Thyroid gland (tissue), 4 donors: ENCODE measurements at regions not wholly inside any gene's neighbourhood (a gene's known extent, or its start where the extent isn't known, plus 50 kb on each side); places are given as distances from the start of the nearest gene placed in this dataset.

ENCODE experiments used
- DNase-seq, 2 donors: peaks; one replicate each; pipeline ENCODE4 v3.0.0-alpha.2; 2019
- H3K27ac ChIP-seq, 3 donors: fragments of 200-600 bp; sonication (generic); 1 replicate in 2 of 3; 2 replicates in 1 of 3; pipeline ENCODE4 v1.5.1; 2016 to 2019; ENCODE audit warnings: mild to moderate bottlenecking in 1 of 3, moderate library complexity in 1 of 3
- H3K27me3 ChIP-seq: fragments of 200-600 bp; sonication (generic); one replicate; pipeline ENCODE4 v1.5.1; 2019
- H3K36me3 ChIP-seq, 2 donors: fragments of 200-600 bp; sonication (generic); one replicate each; pipeline ENCODE4 v1.5.1; 2016 to 2019
- H3K4me1 ChIP-seq, 2 donors: fragments of 200-600 bp; sonication (generic); one replicate each; pipeline ENCODE4 v1.5.1; 2017 to 2019
- H3K4me3 ChIP-seq, 3 donors: fragments of 200-600 bp; sonication (generic); replicated peaks in 1 of 3; 1 replicate in 2 of 3; 2 replicates in 1 of 3; pipeline ENCODE4 v1.5.1; 2016; ENCODE audit warnings: mild to moderate bottlenecking in 1 of 3
- H3K9me3 ChIP-seq: fragments of 200-600 bp; sonication (generic); one replicate; pipeline ENCODE4 v1.5.1; 2017
- CTCF ChIP-seq, 6 experiments: fragments of 200-600 bp in 3 of 6; fragments of 450-650 bp in 3 of 6; sonication (generic) in 3 of 6; IDR thresholded peaks; one replicate each; pipeline ENCODE4 v1.5.1; 2016 to 2019; ENCODE audit warnings: antibody characterized with exemption in 6 of 6, mild to moderate bottlenecking in 2 of 6, inconsistent platforms in 1 of 6, moderate library complexity in 1 of 6
- POLR2A ChIP-seq, 2 donors: fragments of 450-650 bp; IDR thresholded peaks; one replicate each; pipeline ENCODE4 v1.6.1; 2017; ENCODE audit warnings: antibody characterized with exemption in 2 of 2, mild to moderate bottlenecking in 2 of 2, moderate library complexity in 1 of 2
- WGBS, 2 donors: methylation state at CpG; one replicate each; pipeline ENCODE4 v1.1.5; 2017; 5-methylcytosine and 5-hydroxymethylcytosine counted together
- intact Hi-C: fragments of 100-400 bp; cut with DNase I; formaldehyde crosslinking; loops from one replicate; pipeline ENCODE4 v1.15.1; 2023

- DNase-seq: no peak
- 80 to 82% methylated on average over 2 of the region's 2 CpGs for WGBS, 2 donors
- H3K27ac ChIP-seq: no peak overlapping the region
- no peak overlapping the region for H3K4me3 ChIP-seq
- no peaks in the 10 kb centered on the region for H3K27me3 ChIP-seq
- H3K36me3 ChIP-seq: no peaks in the 10 kb centered on the region
- H3K4me1 ChIP-seq: no peaks in the 10 kb centered on the region
- intact Hi-C loops: no loop called here
- no peaks in the 10 kb centered on the region for H3K9me3 ChIP-seq
- no peak for TF ChIP-seq CTCF (IDR thresholded peaks at IDR 0.05)
- no peak for TF ChIP-seq POLR2A (IDR thresholded peaks at IDR 0.05)
These were observed 57.7 kb upstream of the MAML3 start for GRCh38 chr4:140211693-140212092.

- intact Hi-C loops: no loop called here
- DNase-seq: no peak
- Histone ChIP-seq H3K4me3 (no peak overlapping the region), H3K27me3 (no peaks in the 10 kb centered on the region), H3K9me3 (no peaks in the 10 kb centered on the region), H3K4me1 (no peaks in the 10 kb centered on the region), H3K27ac (no peak overlapping the region), H3K36me3 (no peaks in the 10 kb centered on the region)
- TF ChIP-seq CTCF (IDR thresholded peaks at IDR 0.05): no peak
- no peak for TF ChIP-seq POLR2A (IDR thresholded peaks at IDR 0.05)
These were observed 57.2 kb upstream of the MAML3 start for GRCh38 chr4:140211161-140211560.

GRCh38 chr4:140208921-140209320 lies 54.9 kb upstream of the MAML3 start:
- 93 to 97% methylated on average over 1 of the region's 1 CpG for WGBS, 2 donors
- no peak for TF ChIP-seq POLR2A (IDR thresholded peaks at IDR 0.05)
- no peak for TF ChIP-seq CTCF (IDR thresholded peaks at IDR 0.05)
- intact Hi-C loops: no loop called here

More at GRCh38 chr4:140208921-140209320, 54.9 kb upstream of the MAML3 start:
- no peaks in the 10 kb centered on the region for H3K27me3 ChIP-seq
- no peaks in the 10 kb centered on the region for H3K4me1 ChIP-seq
- no peaks in the 10 kb centered on the region for H3K9me3 ChIP-seq
- no peak overlapping the region for H3K27ac ChIP-seq
- H3K36me3 ChIP-seq: no peaks in the 10 kb centered on the region
- H3K4me3 ChIP-seq: no peak overlapping the region
- DNase-seq: no peak
